Nucleus accumbens (tissue), 56 donors: ENCODE measurements at regions not wholly inside any gene's neighbourhood (a gene's known extent, or its start where the extent isn't known, plus 50 kb on each side); places are given as distances from the start of the nearest gene placed in this dataset.
"Not testable (repeated sequence)": the region's sequence is repeated elsewhere in the genome, so short reads cannot be mapped to it uniquely, and the experiment has no call there.

ENCODE experiments used
- DNase-seq, 56 donors: peaks; one replicate each; lab custom pipeline; 2025; lab: John Stamatoyannopoulos, UW

- no peak for DNase-seq
Measured at GRCh38 chr6:19193624-19194023, 643.5 kb upstream of the ID4 start.

GRCh38 chr6:19204445-19204844 is 632.7 kb upstream of the ID4 start:
- DNase-seq: no peak

GRCh38 chr6:19205076-19205475 is 632.1 kb upstream of the ID4 start:
- DNase-seq: no peak

- no peak for DNase-seq
Measured at GRCh38 chr6:19209202-19209601, 628.0 kb upstream of the ID4 start.

GRCh38 chr6:19210849-19211590 is 626.1 kb upstream of the ID4 start:
- DNase-seq: peak in 15 of 56 donors; percentile 1 to 40 (median 5)

GRCh38 chr6:19214231-19214630 is 622.9 kb upstream of the ID4 start:
- no peak for DNase-seq

DNA sequence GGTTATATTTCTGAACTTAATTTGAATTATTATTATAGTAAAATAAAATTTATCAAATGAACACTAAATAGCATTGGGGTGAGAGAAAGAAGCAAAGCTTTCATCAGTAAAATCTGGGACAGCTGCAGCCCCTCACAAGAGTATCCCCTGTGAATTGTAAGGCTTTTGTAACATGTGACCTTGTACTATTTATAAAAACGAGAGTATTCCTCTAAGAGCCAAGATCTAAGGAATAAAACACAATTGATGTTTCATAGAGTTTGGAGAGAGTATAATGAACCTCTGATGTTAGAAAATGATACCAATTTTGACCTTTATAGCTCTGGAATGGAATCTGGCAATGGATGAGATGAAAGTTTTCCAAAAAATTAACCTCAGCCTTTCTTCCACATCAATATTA is 617.2 kb upstream of the ID4 start:
- no peak for DNase-seq

GRCh38 chr6:19231878-19232561 is 605.1 kb upstream of the ID4 start:
- DNase-seq: peak in 45 of 56 donors; percentile 2 to 73 (median 26)

DNA sequence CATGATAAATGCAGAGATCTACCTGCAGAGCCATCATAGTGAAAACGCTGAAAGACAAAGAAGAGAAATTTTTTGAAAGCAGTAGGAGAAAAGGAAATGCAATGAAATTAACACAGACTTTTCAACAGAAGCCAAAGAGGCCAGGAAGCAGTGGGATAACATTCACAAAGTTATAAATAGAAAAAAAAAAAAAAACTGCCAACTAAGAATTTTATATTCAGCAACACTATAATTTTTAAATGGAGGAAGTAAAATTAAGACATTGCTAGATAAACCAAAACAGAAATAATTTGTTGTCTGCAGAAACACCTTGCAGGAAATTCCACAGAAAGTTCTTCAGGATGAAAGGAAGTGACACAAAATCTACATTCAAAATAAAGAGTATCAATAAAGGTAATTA is 591.5 kb upstream of the ID4 start:
- DNase-seq: no peak

DNA sequence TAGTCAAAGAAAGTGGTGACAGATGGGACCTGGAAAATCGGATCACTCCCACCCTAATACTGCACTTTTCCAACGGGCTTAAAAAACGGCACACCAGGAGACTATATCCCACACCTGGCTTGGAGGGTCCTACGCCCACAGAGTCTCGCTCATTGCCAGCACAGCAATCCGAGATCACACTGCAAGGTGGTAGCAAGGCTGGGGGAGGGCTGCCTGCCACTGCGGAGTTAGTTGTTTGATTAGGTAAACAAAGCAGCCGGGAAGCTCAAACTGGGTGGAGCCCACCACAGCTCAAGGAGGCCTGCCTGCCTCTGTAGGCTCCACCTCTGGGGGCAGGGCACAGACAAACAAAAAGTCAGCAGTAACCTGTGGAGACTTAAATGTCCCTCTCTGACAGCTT is 590.0 kb upstream of the ID4 start:
- not testable (repeated sequence) for DNase-seq

- DNase-seq: not testable (repeated sequence)
Measured at GRCh38 chr6:19256123-19256522, 581.0 kb upstream of the ID4 start.

GRCh38 chr6:19261642-19262041 is 575.5 kb upstream of the ID4 start:
- DNase-seq: no peak

GRCh38 chr6:19268117-19268516 is 569.1 kb upstream of the ID4 start:
- no peak for DNase-seq

DNA sequence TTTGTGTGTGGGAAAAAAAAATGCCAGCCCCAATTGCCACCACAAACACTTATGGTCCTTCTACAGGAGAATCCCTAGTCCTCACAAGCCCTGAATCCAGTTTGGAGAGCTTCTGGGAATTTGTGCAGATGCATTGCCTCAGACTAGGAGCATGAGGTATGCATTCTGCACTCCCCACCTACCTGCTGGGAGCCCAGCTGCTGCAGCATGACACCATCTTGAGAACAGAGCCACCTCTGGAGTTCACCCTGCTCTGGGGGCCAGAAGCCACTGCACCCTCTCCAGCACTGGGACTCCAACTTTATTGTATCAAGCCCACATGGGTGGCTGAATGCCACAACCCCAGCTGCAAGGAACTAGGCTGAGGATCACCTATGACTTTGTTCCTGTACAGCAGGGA is 568.5 kb upstream of the ID4 start:
- DNase-seq: no peak

DNA sequence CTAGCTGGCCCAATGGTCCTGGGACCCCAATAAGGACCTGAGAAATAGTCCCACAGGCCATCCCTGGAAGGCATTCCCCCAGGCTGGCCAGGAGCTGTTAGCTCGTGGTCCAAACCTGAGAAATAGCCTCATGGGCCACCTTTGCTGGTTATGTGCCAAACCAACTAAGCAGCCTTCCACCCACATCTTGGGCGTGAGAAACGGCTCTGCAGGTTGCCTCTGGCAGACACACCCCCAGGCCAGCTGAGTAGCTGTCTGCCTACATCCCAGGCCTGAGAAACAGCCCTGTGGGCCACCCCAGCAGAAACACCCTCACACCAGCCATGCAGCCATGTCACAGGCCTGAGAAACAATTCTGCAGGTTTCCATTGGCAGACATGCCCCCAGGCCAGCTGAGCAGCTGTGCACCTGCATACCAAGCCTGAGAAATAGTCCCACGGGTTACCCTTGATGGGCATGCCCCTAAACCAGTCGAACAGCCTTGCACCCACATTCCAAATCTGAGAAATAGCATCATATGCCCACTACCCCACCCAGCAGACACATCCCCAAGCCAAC is 567.8 kb upstream of the ID4 start:
- DNase-seq: no peak

DNA sequence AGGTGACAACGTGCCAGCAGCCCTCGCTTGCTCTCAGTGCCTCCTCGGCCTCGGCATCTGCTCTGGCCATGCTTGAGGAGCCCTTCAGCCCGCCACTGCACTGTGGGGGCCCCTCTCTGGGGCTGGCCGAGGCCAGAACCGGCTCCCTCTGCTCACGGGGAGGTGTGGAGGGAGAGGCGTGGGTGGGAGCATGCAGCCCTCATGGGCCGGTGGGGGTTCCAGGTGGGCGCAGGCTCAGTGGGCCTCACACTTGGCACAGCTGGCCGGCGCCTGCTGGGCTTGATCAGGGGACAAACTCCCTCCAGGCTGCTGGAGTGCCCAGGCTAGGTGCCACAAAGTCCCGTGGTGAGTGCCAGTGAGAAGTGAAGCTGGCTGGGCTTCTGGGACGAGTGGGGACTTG is 566.6 kb upstream of the ID4 start:
- no peak for DNase-seq

DNA sequence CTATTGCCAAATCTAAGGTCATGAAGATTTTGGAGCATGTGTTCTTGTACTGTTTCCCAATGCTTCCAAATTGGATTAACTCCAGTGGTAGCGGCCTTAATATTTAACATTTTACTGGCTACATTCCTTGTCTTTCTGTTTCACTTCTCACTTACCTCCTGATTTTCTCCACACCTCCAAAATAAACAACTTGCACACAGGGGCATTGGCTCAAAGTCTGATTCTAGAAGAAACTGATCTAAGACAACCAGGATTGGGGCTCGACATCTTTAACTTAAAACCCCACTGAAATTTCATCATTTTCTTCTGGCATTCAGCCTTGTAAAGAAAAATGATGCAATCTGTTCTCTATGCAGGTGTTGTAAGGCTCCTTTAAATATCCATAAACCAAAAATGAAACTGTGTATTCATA is 557.9 kb upstream of the ID4 start:
- no peak for DNase-seq

DNA sequence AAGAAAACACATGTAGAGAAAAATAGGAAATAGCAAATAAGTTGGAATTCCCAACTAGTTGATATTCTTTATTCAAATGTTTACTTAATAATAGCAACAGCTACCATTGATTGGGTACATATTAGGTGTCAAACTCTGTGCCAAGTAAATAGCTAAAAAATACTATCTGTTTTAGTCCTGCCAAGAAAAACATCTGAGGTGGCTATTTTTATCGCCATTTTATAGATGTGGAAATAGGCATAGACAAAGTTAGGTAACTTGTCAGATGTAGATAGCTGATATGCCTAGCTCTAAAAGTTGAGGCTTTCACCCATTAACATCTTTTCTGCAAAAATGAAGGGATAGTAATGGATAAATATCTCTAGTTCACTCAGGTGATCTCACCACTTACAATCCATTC is 549.2 kb upstream of the ID4 start:
- DNase-seq: no peak

DNA sequence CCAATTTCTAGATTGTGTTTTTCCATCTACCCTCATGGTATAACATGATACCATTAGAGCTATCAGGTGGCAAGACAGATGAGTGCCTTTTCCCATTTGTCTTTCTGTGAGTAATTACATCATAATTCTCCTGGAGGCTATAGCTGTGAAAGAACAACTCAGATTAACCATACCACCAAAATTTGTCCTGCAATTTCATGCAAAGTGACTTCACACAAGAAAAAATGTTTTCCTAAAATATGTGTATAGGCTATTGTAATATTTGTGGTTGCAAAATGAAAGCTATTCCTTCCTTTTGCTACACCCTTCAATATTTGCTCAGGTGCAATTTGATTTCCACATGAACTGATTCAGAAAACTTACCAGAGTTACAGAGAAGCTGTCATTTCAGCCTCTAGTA is 547.7 kb upstream of the ID4 start:
- DNase-seq: no peak

DNA sequence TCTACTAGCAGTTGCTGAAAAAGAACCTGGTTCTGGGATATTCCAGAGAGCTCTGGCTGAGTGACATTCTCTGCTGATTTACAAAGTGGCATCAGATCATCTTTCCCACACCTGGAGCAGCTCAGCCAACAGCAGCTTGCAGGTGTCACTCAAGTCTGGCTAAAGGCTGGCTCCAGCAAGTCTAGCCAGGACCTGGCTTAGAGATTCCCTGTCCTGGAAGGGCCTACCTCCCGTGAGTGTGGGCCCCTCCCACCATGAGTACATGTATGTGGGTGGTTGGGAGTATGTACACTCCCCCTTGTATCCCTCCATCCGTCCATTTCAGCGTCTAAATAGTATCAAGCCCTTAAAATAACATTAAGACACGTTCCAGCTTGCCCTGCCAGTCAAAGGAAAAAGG is 539.3 kb upstream of the ID4 start:
- no peak for DNase-seq

GRCh38 chr6:19298421-19298820 is 538.7 kb upstream of the ID4 start:
- no peak for DNase-seq

- DNase-seq: no peak
Measured at GRCh38 chr6:19299129-19299528, 538.0 kb upstream of the ID4 start.
